K562 (cell line): ENCODE measurements at regions not wholly inside any gene's neighbourhood (a gene's known extent, or its start where the extent isn't known, plus 50 kb on each side); places are given as distances from the start of the nearest gene placed in this dataset.

Experiments
- ATAC-seq: fragments of 200-7000 bp; cut with Tn5 transposase; 3 replicates; pipeline ENCODE4 v1.9.1; 2020; ENCODE audit warnings: moderate library complexity
- BruUV-seq: library from RNA; stranded (reverse); fragments of 400-500 nt; replicated peaks from 2 replicates; lab custom pipeline; 2021; lab: Mats Ljungman, UMichigan
- CTCF ChIA-PET: fragments of 300-600 bp; formaldehyde crosslinking; extraction: SDS; loops from one replicate; lab custom pipeline; 2021; ENCODE audit warnings: low intra/inter-chr PET ratio; lab: Yijun Ruan, JAX
- POLR2A ChIA-PET: fragments of 300-600, 350-650 bp; sonication (Branson Sonifier 250); formaldehyde crosslinking; extraction: SDS; loops from one replicate; lab custom pipeline; 2021; ENCODE audit warnings: antibody characterized with exemption, inconsistent platforms; lab: Yijun Ruan, JAX
- DNase-seq, 4 experiments: peaks; one replicate each; pipeline versions ENCODE4 v3.0.0 to v3.0.0-alpha.2; 2011 to 2018; ENCODE audit warnings: low spot score in 3 of 4, mixed read lengths in 3 of 4; ENCODE audit errors: extremely low read depth in 1 of 4
- FAIRE-seq: peaks from 2 replicates; lab custom pipeline; 2011; peaks lifted over from hg19 to GRCh38; lab: Jason Lieb, UNC
- H2AFZ ChIP-seq: 2 replicates; pipeline ENCODE4 v1.6.0; 2011; ENCODE audit warnings: low read depth, low read length, control low read depth, inconsistent platforms
- H3K27ac ChIP-seq: fragments of 200-600 bp; 3 replicates; pipeline ENCODE4 v1.8.0; 2011; ENCODE audit warnings: low read depth, mild to moderate bottlenecking, control low read depth, inconsistent platforms, low read length, moderate library complexity, mixed read lengths; ENCODE audit errors: extremely low read depth
- H3K27me3 ChIP-seq, 2 experiments: fragments of 300-600 bp in 1 of 2; 2 replicates in 1 of 2; 3 replicates in 1 of 2; pipeline versions ENCODE4 v1.6.0 to v1.8.0; 2011; ENCODE audit warnings: inconsistent platforms in 2 of 2, low read length in 2 of 2, mild to moderate bottlenecking in 1 of 2, mixed read lengths in 1 of 2, moderate library complexity in 1 of 2; ENCODE audit not compliant: control insufficient read depth in 2 of 2, insufficient read depth in 2 of 2
- H3K36me3 ChIP-seq: fragments of 300-600 bp; 3 replicates; pipeline ENCODE4 v1.8.0; 2011; ENCODE audit warnings: mild to moderate bottlenecking, low read length, inconsistent platforms; ENCODE audit not compliant: control insufficient read depth, insufficient read depth
- H3K4me1 ChIP-seq, 2 experiments: fragments of 200-600 bp in 1 of 2; replicated peaks in 1 of 2; 2 replicates in 1 of 2; 3 replicates in 1 of 2; pipeline versions ENCODE4 v1.5.1 to v1.8.0; 2011; ENCODE audit warnings: inconsistent platforms in 2 of 2, low read length in 2 of 2, mild to moderate bottlenecking in 1 of 2, mixed read lengths in 1 of 2, moderate library complexity in 1 of 2; ENCODE audit not compliant: control insufficient read depth in 2 of 2, insufficient read depth in 2 of 2
- H3K4me2 ChIP-seq: 2 replicates; pipeline ENCODE4 v1.6.1; 2011; ENCODE audit warnings: low read length, control low read depth, inconsistent platforms, mixed read lengths; ENCODE audit not compliant: insufficient read depth
- H3K4me3 ChIP-seq: fragments of 200-600 bp; sonication (generic), shearing (Covaris generic); 2 replicates; pipeline ENCODE4 v1.5.1; 2016; ENCODE audit warnings: control low read depth, inconsistent platforms
- H3K79me2 ChIP-seq: fragments of 200-600 bp; 3 replicates; pipeline ENCODE4 v1.8.0; 2011; ENCODE audit warnings: low read length, inconsistent platforms; ENCODE audit not compliant: control insufficient read depth, insufficient read depth
- H3K9ac ChIP-seq, 2 experiments: 2 replicates each; pipeline versions ENCODE4 v1.6.0 to v1.6.1; 2011; ENCODE audit warnings: low read depth in 2 of 2, low read length in 2 of 2, control low read depth in 1 of 2, inconsistent platforms in 1 of 2, mild to moderate bottlenecking in 1 of 2, mixed read lengths in 1 of 2; ENCODE audit not compliant: insufficient read depth in 1 of 2
- H3K9me1 ChIP-seq: one replicate; pipeline ENCODE4 v1.6.0; 2011; ENCODE audit warnings: inconsistent platforms, mild to moderate bottlenecking, low read length, moderate library complexity; ENCODE audit not compliant: control insufficient read depth, insufficient read depth
- H3K9me3 ChIP-seq: replicated peaks from 2 replicates; pipeline ENCODE4 v1.5.1; 2011; ENCODE audit warnings: low read depth, low read length, inconsistent platforms; ENCODE audit not compliant: control insufficient read depth, insufficient read depth
- H4K20me1 ChIP-seq: replicated peaks from 2 replicates; pipeline ENCODE4 v1.6.1; 2011; ENCODE audit warnings: low read length, inconsistent platforms, mixed read lengths; ENCODE audit not compliant: control insufficient read depth, insufficient read depth
- BACH1 ChIP-seq: fragments of 200-800 bp; sonication (Bioruptor generic); IDR thresholded peaks from 2 replicates; pipeline ENCODE4 v1.6.1; 2016; ENCODE audit warnings: missing genetic modification characterization, missing compliant biosample characterization
- CEBPG ChIP-seq, 3 experiments: fragments of 200-800 bp in 1 of 3; sonication (Bioruptor generic) in 1 of 3; sonication (generic) in 1 of 3; formaldehyde crosslinking in 1 of 3; IDR thresholded peaks in 2 of 3; conservative IDR thresholded peaks in 1 of 3; 2 replicates each; pipeline versions ENCODE4 v1.6.1 to v1.8.0; 2016 to 2022; ENCODE audit warnings: missing compliant biosample characterization in 2 of 3, missing genetic modification characterization in 2 of 3, mild to moderate bottlenecking in 1 of 3, missing genetic modification reagents in 1 of 3
- HDAC1 ChIP-seq, 2 experiments: fragments of 450-650 bp; IDR thresholded peaks; 2 replicates each; pipeline ENCODE4 v1.6.1; 2016 to 2017; ENCODE audit warnings: inconsistent platforms in 1 of 2, mild to moderate bottlenecking in 1 of 2, moderate library complexity in 1 of 2
- KAT7 ChIP-seq: sonication (generic); formaldehyde crosslinking; IDR thresholded peaks from 2 replicates; pipeline ENCODE4 v1.8.0; 2022; ENCODE audit warnings: missing genetic modification reagents, mild to moderate bottlenecking, borderline replicate concordance
- OTX1 ChIP-seq: fragments of 450-650 bp; formaldehyde crosslinking; IDR thresholded peaks from 2 replicates; pipeline ENCODE4 v1.4.0; 2022; ENCODE audit warnings: mild to moderate bottlenecking
- RAD21 ChIP-seq, 2 experiments: fragments of 250-450 bp in 1 of 2; fragments of 450-650 bp in 1 of 2; sonication (Bioruptor Pico) in 1 of 2; formaldehyde crosslinking in 1 of 2; IDR thresholded peaks in 1 of 2; conservative IDR thresholded peaks in 1 of 2; 2 replicates each; pipeline versions ENCODE4 v1.4.0 to v1.8.0; 2020 to 2022; ENCODE audit warnings: mild to moderate bottlenecking in 2 of 2, moderate library complexity in 1 of 2
- TRIM28 ChIP-seq: fragments of 450-650 bp; IDR thresholded peaks from 2 replicates; pipeline ENCODE4 v1.6.1; 2017
- ZBTB34 ChIP-seq: fragments of 250-450 bp; sonication (Bioruptor Pico); IDR thresholded peaks from 2 replicates; pipeline ENCODE4 v1.8.0; 2021; ENCODE audit warnings: mild to moderate bottlenecking, moderate library complexity
- ZNF12 ChIP-seq: sonication (generic); formaldehyde crosslinking; IDR thresholded peaks from 2 replicates; pipeline ENCODE4 v1.4.0; 2020; ENCODE audit warnings: mild to moderate bottlenecking, missing genetic modification reagents
- ZNF239 ChIP-seq: fragments of 250-450 bp; sonication (Bioruptor Pico); IDR thresholded peaks from 2 replicates; pipeline ENCODE4 v1.4.0; 2020; ENCODE audit warnings: mild to moderate bottlenecking
- ZNF311 ChIP-seq: fragments of 250-450 bp; sonication (Bioruptor Pico); IDR thresholded peaks from 2 replicates; pipeline ENCODE4 v1.4.0; 2020; ENCODE audit warnings: mild to moderate bottlenecking, moderate library complexity
- ZNF780A ChIP-seq: fragments of 250-450 bp; sonication (Bioruptor Pico); IDR thresholded peaks from 2 replicates; pipeline ENCODE4 v1.5.0; 2021; ENCODE audit warnings: mild to moderate bottlenecking
- WGBS: fragments of 100-300 bp; shearing (Covaris generic); methylation state at CpG from one replicate; pipeline ENCODE4 v1.1.6; 2016; ENCODE audit warnings: low coverage, mixed read lengths; ENCODE audit not compliant: insufficient coverage; ENCODE audit errors: missing lambda C conversion rate; 5-methylcytosine and 5-hydroxymethylcytosine counted together
- in situ Hi-C: fragments of 300-500 bp; cut with MboI; formaldehyde crosslinking; loops from 4 replicates; pipeline ENCODE4 v1.15.0; 2018; ENCODE audit warnings: inconsistent platforms, mixed read lengths
- intact Hi-C: fragments of 100-400 bp; cut with micrococcal nuclease; formaldehyde crosslinking; loops from 2 replicates; pipeline ENCODE4 v1.14.2; 2022
- TF ChIP-seq, protein P1 (sequence below): sonication (generic); formaldehyde crosslinking; IDR thresholded peaks from 2 replicates; pipeline ENCODE4 v1.8.1; 2023; ENCODE audit warnings: mild to moderate bottlenecking, missing genetic modification reagents, moderate library complexity

- no peak for TF ChIP-seq ZNF12
- TF ChIP-seq TRIM28, result no peak
- no peak for TF ChIP-seq ZNF239 (CRISPR knock-in tag)
- no peak for TF ChIP-seq ZBTB34 (CRISPR knock-in tag)
- TF ChIP-seq KAT7 (CRISPR knock-in tag), result no peak
- TF ChIP-seq, protein P1, sequence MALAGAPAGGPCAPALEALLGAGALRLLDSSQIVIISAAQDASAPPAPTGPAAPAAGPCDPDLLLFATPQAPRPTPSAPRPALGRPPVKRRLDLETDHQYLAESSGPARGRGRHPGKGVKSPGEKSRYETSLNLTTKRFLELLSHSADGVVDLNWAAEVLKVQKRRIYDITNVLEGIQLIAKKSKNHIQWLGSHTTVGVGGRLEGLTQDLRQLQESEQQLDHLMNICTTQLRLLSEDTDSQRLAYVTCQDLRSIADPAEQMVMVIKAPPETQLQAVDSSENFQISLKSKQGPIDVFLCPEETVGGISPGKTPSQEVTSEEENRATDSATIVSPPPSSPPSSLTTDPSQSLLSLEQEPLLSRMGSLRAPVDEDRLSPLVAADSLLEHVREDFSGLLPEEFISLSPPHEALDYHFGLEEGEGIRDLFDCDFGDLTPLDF, result no peak
These were observed 168.3 kb downstream of the DUSP6 start (continued) for GRCh38 chr12:89183985-89184435.

- no peak overlapping the region for H3K4me2 ChIP-seq
- FAIRE-seq (no peak), DNase-seq (peak in 1 of 4 experiments; percentile 11), ATAC-seq (no peak)
- no peak overlapping the region for H3K9ac ChIP-seq
- no peaks in the 10 kb centered on the region for H3K9me3 ChIP-seq
- no peaks in the 10 kb centered on the region for H3K79me2 ChIP-seq
- POLR2A ChIA-PET, result no interaction called here
- no peaks in the 10 kb centered on the region for H3K9me1 ChIP-seq
- no peaks in the 10 kb centered on the region for H3K27me3 ChIP-seq
- H4K20me1 ChIP-seq, result no peaks in the 10 kb centered on the region
- no peak overlapping the region for H3K27ac ChIP-seq
- in situ Hi-C loops (no loop called here), intact Hi-C loops (no loop called here)
- 0% methylated on average over 2 of the region's 2 CpGs for WGBS
- CTCF ChIA-PET, result no interaction called here
- BruUV-seq, result no TSS peak
- H3K4me3 ChIP-seq, result no peak overlapping the region
- no peaks in the 10 kb centered on the region for H3K36me3 ChIP-seq
- TF ChIP-seq OTX1 (CRISPR knock-in tag) (no peak), RAD21 (CRISPR knock-in tag; conservative IDR thresholded peaks at IDR 0.05 in 1 of 2, IDR thresholded peaks at IDR 0.05 in 1 of 2) (peak; percentile 6 to 20; a peak in 1 of 4 replicates), CEBPG (CRISPR knock-in tag; IDR thresholded peaks at IDR 0.05) (no peak), CEBPG (tag; conservative IDR thresholded peaks at IDR 0.05 in 1 of 2, IDR thresholded peaks at IDR 0.05 in 1 of 2) (peak in 1 of 2 experiments; percentile 68; a peak in 1 of 4 replicates), HDAC1 (IDR thresholded peaks at IDR 0.05) (no peak), ZNF780A (CRISPR knock-in tag) (no peak), ZNF311 (CRISPR knock-in tag) (peak; percentile 22; the same call in 1 of the 2 replicates), BACH1 (tag) (peak; percentile 63; the same call in 1 of the 2 replicates)
- TF ChIP-seq, all 486 proteins: peak for 4
- H3K4me1 ChIP-seq, result no peaks in the 10 kb centered on the region; a peak in 1 of 5 replicates
- no peak overlapping the region for H2AFZ ChIP-seq
These were observed 170.9 kb downstream of the DUSP6 start for GRCh38 chr12:89181271-89181920.
